GM19328 (cell line): ENCODE measurements at regions not wholly inside any gene's neighbourhood (a gene's known extent, or its start where the extent isn't known, plus 50 kb on each side); places are given as distances from the start of the nearest gene placed in this dataset.

Source experiments
- ATAC-seq: cut with Tn5 transposase; IDR thresholded peaks from one replicate; pipeline ENCODE4 v1.9.1; 2021; ENCODE audit warnings: mild to moderate bottlenecking, moderate library complexity; ENCODE audit not compliant: unreplicated experiment

DNA sequence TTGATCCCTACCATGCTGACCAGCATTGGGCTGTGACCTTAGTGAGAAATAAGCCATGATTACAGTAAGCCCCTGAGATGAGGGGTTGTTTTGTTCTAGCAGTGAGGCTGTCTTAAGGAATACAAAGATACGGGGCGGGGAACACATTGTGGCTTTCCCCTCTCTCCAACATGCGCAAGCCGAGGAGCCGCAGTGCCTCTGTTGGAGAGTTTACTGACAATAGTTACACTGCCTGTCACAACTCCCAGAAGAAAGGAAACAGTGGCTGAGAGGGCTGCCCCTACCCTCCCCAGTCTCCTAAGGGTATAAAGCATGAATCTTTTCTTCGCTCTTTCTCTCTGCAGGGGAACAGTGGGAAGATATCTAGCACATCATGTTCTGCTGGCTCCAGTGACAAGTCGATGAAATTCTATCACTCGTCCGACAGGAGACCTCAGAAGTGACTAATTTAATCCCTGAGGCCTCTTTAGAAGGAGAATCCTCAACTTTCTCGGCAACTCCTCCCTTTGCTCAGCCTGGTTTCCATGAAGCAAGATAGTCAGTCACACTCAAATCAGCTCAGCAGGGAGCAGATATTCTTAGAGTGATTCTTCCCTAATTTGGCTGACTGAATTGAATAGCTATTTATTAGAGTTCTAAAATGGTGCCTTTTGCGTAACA, 409.0 kb upstream of the PROK2 start:
- ATAC-seq, result no peak

DNA sequence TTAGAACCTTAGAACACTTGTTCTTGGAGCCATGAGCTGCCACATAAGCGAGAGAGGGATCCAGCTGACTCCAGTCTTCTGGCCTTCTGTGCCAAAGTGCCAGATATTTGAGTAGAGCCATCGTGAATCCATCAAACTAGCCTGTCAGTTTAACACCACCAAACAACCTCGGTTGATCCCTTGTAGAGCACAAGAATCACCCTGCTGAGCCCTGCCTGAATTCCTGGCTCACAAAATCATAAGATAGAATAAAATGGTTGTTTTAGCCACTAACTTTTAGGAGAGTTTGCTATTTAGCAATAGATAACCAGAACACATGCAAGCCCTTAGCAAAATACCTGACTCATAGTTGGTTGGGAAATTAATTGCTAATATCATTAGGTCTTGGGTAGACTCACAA, 407.6 kb upstream of the PROK2 start:
- no peak for ATAC-seq

GRCh38 chr3:72191209-72191960, 406.4 kb upstream of the PROK2 start:
- no peak for ATAC-seq

DNA sequence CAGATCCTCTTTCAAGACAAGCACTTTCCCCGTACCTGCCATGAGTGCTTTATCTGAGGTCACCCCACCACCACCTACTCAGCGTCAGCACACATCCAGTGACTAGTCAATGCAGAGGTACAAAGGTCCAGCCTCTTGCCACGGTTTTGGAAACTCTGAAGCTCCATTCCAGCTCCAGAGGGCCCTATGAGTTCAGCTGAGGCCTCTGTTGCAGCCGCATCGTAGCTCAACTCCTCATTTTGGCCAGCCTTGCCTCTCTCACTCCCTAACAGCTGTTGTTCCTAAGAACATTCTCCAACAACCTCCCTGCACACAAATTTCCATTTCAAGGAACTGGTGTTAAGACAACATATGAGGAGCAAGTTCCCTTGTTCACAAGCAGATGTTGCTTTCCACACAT, 405.1 kb upstream of the PROK2 start:
- no peak for ATAC-seq

- no peak for ATAC-seq
Measured at GRCh38 chr3:72189339-72189738, 404.4 kb upstream of the PROK2 start.

DNA sequence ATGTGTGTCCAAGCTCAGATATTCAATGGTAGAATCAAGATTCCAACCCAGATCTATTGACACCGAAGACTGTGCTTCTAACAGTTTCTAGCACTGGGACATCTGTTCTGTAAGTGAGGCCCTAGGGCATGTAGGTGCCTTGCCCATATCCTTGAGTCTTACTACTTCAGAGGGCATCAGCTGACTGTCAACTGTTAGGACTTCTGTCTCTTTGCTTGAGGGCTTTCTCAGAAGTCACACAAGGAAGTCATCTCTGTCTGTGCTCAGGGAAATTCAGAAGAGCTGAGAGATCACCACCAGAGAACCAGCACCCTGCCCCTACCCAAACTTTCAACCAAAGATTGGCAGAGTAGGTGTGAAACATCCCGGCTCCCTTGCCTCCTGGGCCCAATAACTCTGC, 403.6 kb upstream of the PROK2 start:
- ATAC-seq, result no peak

- ATAC-seq, result no peak
Measured at GRCh38 chr3:72187131-72187530, 402.2 kb upstream of the PROK2 start.

DNA sequence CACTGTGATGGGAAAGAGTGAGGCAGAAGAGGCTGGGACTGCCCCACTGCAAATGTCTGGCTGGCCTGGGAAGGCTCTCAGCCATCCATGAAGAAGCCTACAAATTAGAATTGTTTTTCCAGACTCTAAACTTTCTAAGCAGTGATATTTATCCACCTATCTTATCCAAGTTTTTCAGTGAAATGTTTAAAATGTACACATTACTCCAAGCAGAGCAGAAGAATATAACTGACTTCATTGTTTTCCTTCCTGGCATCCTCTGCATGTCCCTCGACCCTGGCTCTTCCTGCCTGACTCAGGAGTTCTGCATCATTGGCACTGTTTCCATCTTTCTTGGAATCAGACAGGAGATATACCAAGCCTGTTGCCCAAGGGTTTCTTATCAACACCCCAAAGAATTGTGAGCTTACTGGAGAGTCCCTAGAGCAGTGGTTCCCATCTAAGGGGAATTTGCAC, 401.5 kb upstream of the PROK2 start:
- ATAC-seq, result no peak

- ATAC-seq, result peak; percentile 46
Measured at GRCh38 chr3:72185549-72186399, 400.8 kb upstream of the PROK2 start.

DNA sequence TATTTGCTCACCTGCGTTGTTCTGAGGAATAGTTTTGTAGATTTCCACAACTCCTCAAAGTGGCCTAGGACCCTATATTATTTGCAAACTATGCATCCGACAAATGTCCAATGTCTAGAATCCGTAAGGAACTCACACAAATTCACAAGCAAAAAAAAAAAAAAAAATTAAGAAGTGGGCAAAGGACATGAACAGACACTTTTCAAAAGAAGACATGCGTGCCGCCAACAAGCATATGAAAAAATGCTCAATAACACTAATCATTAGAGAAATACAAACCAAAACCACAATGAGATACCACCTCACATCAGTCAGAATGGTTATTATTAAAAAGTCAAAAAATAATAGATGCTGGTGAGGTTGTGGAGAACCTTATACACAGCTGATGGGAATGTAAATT, 398.5 kb upstream of the PROK2 start:
- no peak for ATAC-seq

DNA sequence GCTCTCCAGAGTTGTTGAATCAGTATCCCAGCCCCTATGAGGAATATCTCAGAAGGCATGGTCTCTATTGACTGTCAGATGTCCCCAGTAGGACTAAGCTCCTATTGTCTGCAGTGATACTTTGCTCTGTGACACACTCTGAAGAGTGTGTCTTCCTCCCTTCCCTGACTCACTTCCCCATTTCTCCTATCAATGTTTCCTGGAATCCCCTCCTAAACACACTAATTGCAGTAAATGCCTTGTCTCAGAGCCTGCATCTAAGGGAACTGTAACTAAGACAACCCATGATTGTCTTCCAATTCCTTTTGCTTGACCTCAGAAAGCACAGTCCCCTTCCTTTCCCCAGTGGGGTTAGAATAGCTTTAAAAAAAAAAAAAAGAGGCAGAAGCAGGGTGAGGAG, 397.3 kb upstream of the PROK2 start:
- no peak for ATAC-seq

DNA sequence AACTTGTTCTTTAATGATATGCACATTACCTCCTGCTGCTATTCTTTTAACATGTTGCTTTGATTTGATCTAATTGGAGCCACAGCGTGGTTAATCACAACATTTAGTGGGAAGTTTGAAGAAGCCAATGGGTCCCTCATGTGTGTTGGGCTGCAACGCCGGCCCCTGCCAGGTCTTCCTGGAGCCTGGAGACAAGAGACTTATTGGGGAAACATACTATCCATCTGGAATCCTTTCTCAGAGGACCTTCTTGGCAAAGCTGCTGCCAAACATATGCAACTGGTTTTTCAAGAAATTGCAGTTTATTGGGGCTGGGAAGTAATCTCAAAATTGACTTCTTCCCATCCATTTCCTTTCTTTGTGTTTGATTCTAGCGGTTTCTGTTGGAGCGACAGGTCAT, 396.3 kb upstream of the PROK2 start:
- ATAC-seq, result no peak

GRCh38 chr3:72180405-72180804, 395.5 kb upstream of the PROK2 start:
- no peak for ATAC-seq

DNA sequence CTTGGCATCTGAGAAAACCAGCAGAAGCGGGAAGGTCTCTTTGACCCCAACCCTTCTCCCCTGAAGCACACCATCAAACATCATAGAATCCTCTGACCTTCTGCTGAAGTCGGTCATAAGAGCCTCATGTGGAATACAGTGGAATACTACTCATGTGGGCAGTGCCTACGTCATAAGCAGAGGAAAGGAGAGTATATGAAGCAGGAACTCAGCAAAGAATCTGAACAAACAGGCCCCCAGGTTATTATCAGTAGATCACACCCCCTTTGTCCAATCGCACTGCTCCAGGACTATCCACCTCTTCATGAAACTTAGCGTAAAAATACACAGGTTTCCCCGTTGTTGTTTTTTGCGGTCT, 394.1 kb upstream of the PROK2 start:
- ATAC-seq, result no peak

GRCh38 chr3:72178463-72179106, 393.6 kb upstream of the PROK2 start:
- ATAC-seq, result no peak

GRCh38 chr3:72177075-72178050, 392.4 kb upstream of the PROK2 start:
- ATAC-seq, result no peak

- ATAC-seq, result peak; percentile 64
Measured at GRCh38 chr3:72176537-72177041, 391.6 kb upstream of the PROK2 start.

DNA sequence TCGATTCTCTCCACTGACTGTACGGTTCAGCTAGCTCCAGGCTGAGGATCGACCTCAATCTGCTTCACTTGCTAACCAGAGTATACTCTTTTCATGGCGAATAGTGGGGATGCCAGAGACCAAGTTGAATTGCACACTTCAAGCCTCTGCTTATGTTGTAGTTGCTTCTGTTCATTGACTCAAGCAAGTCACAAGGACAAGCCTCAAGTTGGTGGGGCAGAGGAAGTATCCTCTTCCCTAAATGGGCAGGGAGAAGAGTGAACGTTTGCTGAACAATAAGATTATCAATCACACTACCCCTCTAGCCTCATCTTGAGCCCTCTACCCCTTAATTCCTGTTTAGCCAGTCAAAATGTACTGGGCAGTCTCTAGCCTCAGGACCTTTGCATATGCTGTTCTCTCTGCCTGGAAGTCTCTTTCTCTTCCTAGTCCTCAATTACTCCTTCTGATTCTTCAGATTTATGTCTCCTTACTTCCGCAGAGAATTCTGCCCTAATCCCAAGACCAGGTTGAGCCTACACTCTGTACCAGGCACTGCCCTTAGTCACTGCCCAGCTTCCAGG, 390.4 kb upstream of the PROK2 start:
- no peak for ATAC-seq

GRCh38 chr3:72174890-72175289, 389.9 kb upstream of the PROK2 start:
- ATAC-seq, result no peak

DNA sequence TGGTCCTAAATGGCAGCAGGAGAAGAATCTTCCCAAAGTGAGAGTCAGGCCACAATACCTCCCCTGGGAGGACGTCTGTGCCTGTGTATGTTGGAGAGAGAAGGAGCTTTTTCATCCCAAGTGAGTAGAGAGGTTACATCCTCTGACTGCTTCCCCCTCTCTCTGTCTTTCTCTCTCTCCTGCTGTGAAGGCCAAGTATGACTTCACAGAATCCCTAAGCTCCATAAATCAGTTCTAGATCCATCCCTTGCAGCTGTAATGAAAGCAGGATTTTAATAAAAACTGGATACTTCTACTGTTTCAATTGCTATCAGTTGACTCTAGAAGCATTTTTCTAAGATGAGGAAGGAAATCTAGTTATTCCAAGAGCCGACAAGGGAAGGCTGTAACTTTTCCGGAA, 389.1 kb upstream of the PROK2 start:
- ATAC-seq, result no peak
